HCT116 (cell line): ENCODE measurements at regions not wholly inside any gene's neighbourhood (a gene's known extent, or its start where the extent isn't known, plus 50 kb on each side); places are given as distances from the start of the nearest gene placed in this dataset.

Source experiments
- ATAC-seq: fragments of 200-7000 bp; cut with Tn5 transposase; 2 replicates; pipeline ENCODE4 v1.9.1; 2020; ENCODE audit warnings: mild to moderate bottlenecking, moderate library complexity
- BruUV-seq: library from RNA; stranded (reverse); fragments of 400-500 nt; replicated peaks from 2 replicates; lab custom pipeline; 2021; lab: Mats Ljungman, UMichigan
- CTCF ChIA-PET: fragments of 300-600 bp; sonication (Branson Sonifier 250); formaldehyde crosslinking; loops from one replicate; lab custom pipeline; 2021; ENCODE audit warnings: antibody characterized with exemption; lab: Charles Lee
- POLR2A ChIA-PET: fragments of 300-600, 350-600 bp; sonication (Branson Sonifier 250); formaldehyde crosslinking; loops from one replicate; lab custom pipeline; 2021; ENCODE audit warnings: antibody characterized with exemption; lab: Charles Lee
- RAD21 ChIA-PET, 2 experiments: fragments of 300-600 bp; sonication (Branson Sonifier 250); formaldehyde crosslinking; loops; one replicate each; lab custom pipeline; 2023; ENCODE audit warnings: low total read pairs in 2 of 2; ENCODE audit not compliant: uncharacterized antibody in 2 of 2, unreplicated experiment in 2 of 2, low non-redundant PET in 1 of 2; lab: Charles Lee
- DNase-seq: peaks from one replicate; pipeline ENCODE4 v3.0.0-alpha.2; 2010; ENCODE audit warnings: low read depth, low spot score
- H2AFZ ChIP-seq: fragments of 200-600 bp; shearing (Covaris generic), sonication (generic); 2 replicates; pipeline ENCODE4 v1.6.1; 2017; ENCODE audit warnings: low read depth, mixed run types, mixed read lengths, antibody characterized with exemption, low read length; ENCODE audit not compliant: poor library complexity, severe bottlenecking
- H3K27ac ChIP-seq: 2 replicates; pipeline ENCODE4 v1.5.1; 2012; ENCODE audit warnings: low read depth, low read length
- H3K27me3 ChIP-seq: fragments of 200-600 bp; sonication (generic); 2 replicates; pipeline ENCODE4 v1.6.1; 2016; ENCODE audit warnings: mixed run types, low read length, mixed read lengths; ENCODE audit not compliant: insufficient read depth
- H3K36me3 ChIP-seq, 2 experiments: fragments of 200-500 bp in 1 of 2; fragments of 200-600 bp in 1 of 2; sonication (Bioruptor generic) in 1 of 2; sonication (generic) in 1 of 2; 2 replicates each; pipeline versions ENCODE4 v1.5.1 to v1.6.1; 2014 to 2016; ENCODE audit warnings: low read length in 2 of 2, inconsistent platforms in 1 of 2, mixed read lengths in 1 of 2, mixed run types in 1 of 2; ENCODE audit not compliant: insufficient read depth in 2 of 2, control insufficient read depth in 1 of 2
- H3K4me1 ChIP-seq, 2 experiments: fragments of 200-600 bp in 1 of 2; sonication (generic) in 1 of 2; 2 replicates each; pipeline versions ENCODE4 v1.5.1 to v1.6.1; 2012 to 2017; ENCODE audit warnings: low read length in 2 of 2, inconsistent platforms in 1 of 2, mild to moderate bottlenecking in 1 of 2, mixed read lengths in 1 of 2, mixed run types in 1 of 2, moderate library complexity in 1 of 2; ENCODE audit not compliant: insufficient read depth in 2 of 2, control insufficient read depth in 1 of 2
- H3K4me2 ChIP-seq: fragments of 200-600 bp; sonication (generic); 2 replicates; pipeline ENCODE4 v1.6.1; 2017; ENCODE audit warnings: mixed run types, low read length, mixed read lengths
- H3K4me3 ChIP-seq, 2 experiments: fragments of 200-600 bp in 1 of 2; sonication (generic) in 1 of 2; replicated peaks in 1 of 2; 2 replicates each; pipeline ENCODE4 v1.5.1; 2011 to 2016; ENCODE audit warnings: low read length in 2 of 2, control low read depth in 1 of 2, low read depth in 1 of 2, mild to moderate bottlenecking in 1 of 2, mixed read lengths in 1 of 2, mixed run types in 1 of 2
- H3K79me2 ChIP-seq: fragments of 200-600 bp; sonication (generic); 2 replicates; pipeline ENCODE4 v1.6.1; 2017; ENCODE audit warnings: mild to moderate bottlenecking, mixed run types, low read length, moderate library complexity, mixed read lengths; ENCODE audit not compliant: insufficient read depth
- H3K9ac ChIP-seq: fragments of 200-600 bp; sonication (generic); 2 replicates; pipeline ENCODE4 v1.6.1; 2016; ENCODE audit warnings: low read length, mixed read lengths
- H3K9me2 ChIP-seq: fragments of 200-600 bp; sonication (generic), shearing (Covaris generic); 2 replicates; pipeline ENCODE4 v1.6.1; 2017; ENCODE audit warnings: mixed run types, mild to moderate bottlenecking, moderate library complexity; ENCODE audit not compliant: insufficient read depth
- H3K9me3 ChIP-seq, 2 experiments: fragments of 200-500 bp in 1 of 2; fragments of 200-600 bp in 1 of 2; sonication (Bioruptor generic) in 1 of 2; sonication (generic) in 1 of 2; 2 replicates each; pipeline ENCODE4 v1.6.1; 2014 to 2017; ENCODE audit warnings: low read length in 2 of 2, mixed read lengths in 2 of 2, inconsistent platforms in 1 of 2, low read depth in 1 of 2, mild to moderate bottlenecking in 1 of 2, mixed run types in 1 of 2, moderate library complexity in 1 of 2; ENCODE audit not compliant: control insufficient read depth in 1 of 2, insufficient read depth in 1 of 2
- H4K20me1 ChIP-seq: fragments of 200-600 bp; sonication (generic), shearing (Covaris generic); 2 replicates; pipeline ENCODE4 v1.6.1; 2017; ENCODE audit warnings: mixed run types, mild to moderate bottlenecking, moderate library complexity; ENCODE audit not compliant: insufficient read depth
- ATF3 ChIP-seq: IDR thresholded peaks from 2 replicates; pipeline ENCODE4 v1.6.1; 2012
- EGR1 ChIP-seq: IDR thresholded peaks from 2 replicates; pipeline ENCODE4 v1.6.1; 2012; ENCODE audit warnings: low read depth
- EZH2 ChIP-seq: fragments of 200-600 bp; sonication (generic); IDR thresholded peaks from 2 replicates; pipeline ENCODE4 v1.6.1; 2017; ENCODE audit warnings: antibody characterized with exemption, mixed run types
- FOSL1 ChIP-seq: IDR thresholded peaks from 2 replicates; pipeline ENCODE4 v1.6.1; 2012; ENCODE audit warnings: low read depth
- JUND ChIP-seq: IDR thresholded peaks from 2 replicates; pipeline ENCODE4 v1.6.1; 2012
- MAX ChIP-seq: IDR thresholded peaks from 2 replicates; pipeline ENCODE4 v1.6.1; 2012
- POLR2AphosphoS5 ChIP-seq: IDR thresholded peaks from 2 replicates; pipeline ENCODE4 v1.6.1; 2011; ENCODE audit warnings: mild to moderate bottlenecking, low read depth, low read length, moderate library complexity
- RAD21 ChIP-seq: IDR thresholded peaks from 2 replicates; pipeline ENCODE4 v1.6.1; 2012; ENCODE audit warnings: low read depth, mild to moderate bottlenecking
- SIN3A ChIP-seq: IDR thresholded peaks from 2 replicates; pipeline ENCODE4 v1.6.1; 2012; ENCODE audit warnings: low read depth
- SP1 ChIP-seq: IDR thresholded peaks from 2 replicates; pipeline ENCODE4 v1.6.1; 2012; ENCODE audit warnings: low read depth
- YY1 ChIP-seq: IDR thresholded peaks from 2 replicates; pipeline ENCODE4 v1.6.1; 2011; ENCODE audit warnings: low read length, low read depth, moderate library complexity, mild to moderate bottlenecking; ENCODE audit not compliant: insufficient replicate concordance; ENCODE audit errors: extremely low read depth
- ZBTB33 ChIP-seq: IDR thresholded peaks from 2 replicates; pipeline ENCODE4 v1.6.1; 2011; ENCODE audit warnings: mild to moderate bottlenecking, low read length, moderate library complexity; ENCODE audit not compliant: insufficient replicate concordance; ENCODE audit errors: extremely low read depth
- intact Hi-C: fragments of 100-400 bp; cut with micrococcal nuclease; formaldehyde crosslinking; loops from 2 replicates; pipeline ENCODE4 v1.10.0; 2022
- TF ChIP-seq, protein P1 (sequence below), 3 experiments: fragments of 200-600 bp in 1 of 3; sonication (generic) in 1 of 3; IDR thresholded peaks in 2 of 3; conservative IDR thresholded peaks in 1 of 3; 2 replicates each; pipeline ENCODE4 v1.5.1; 2012 to 2017; ENCODE audit warnings: low read depth in 2 of 3, low read length in 2 of 3, antibody characterized with exemption in 1 of 3, borderline replicate concordance in 1 of 3, control low read depth in 1 of 3, mild to moderate bottlenecking in 1 of 3, mixed read lengths in 1 of 3, mixed run types in 1 of 3, moderate library complexity in 1 of 3; ENCODE audit not compliant: insufficient read depth in 1 of 3

GRCh38 chr4:28269426-28269825 is 1408.8 kb downstream of the STIM2 start:
- Histone ChIP-seq H3K9ac (no peak overlapping the region), H3K4me1 (no peaks in the 10 kb centered on the region), H3K27ac (no peak overlapping the region), H2AFZ (no peak overlapping the region), H3K9me2 (no peaks in the 10 kb centered on the region), H3K27me3 (no peaks in the 10 kb centered on the region), H3K4me2 (no peak overlapping the region), H3K4me3 (no peak overlapping the region), H3K79me2 (no peaks in the 10 kb centered on the region), H3K36me3 (no peaks in the 10 kb centered on the region), H3K9me3 (no peaks in the 10 kb centered on the region), H4K20me1 (no peaks in the 10 kb centered on the region)
- CTCF ChIA-PET, result no interaction called here
- DNase-seq (no peak), ATAC-seq (no peak)
- RAD21 ChIA-PET, result no interaction called here
- TF ChIP-seq FOSL1 (no peak), ATF3 (no peak)
- TF ChIP-seq, protein P1, sequence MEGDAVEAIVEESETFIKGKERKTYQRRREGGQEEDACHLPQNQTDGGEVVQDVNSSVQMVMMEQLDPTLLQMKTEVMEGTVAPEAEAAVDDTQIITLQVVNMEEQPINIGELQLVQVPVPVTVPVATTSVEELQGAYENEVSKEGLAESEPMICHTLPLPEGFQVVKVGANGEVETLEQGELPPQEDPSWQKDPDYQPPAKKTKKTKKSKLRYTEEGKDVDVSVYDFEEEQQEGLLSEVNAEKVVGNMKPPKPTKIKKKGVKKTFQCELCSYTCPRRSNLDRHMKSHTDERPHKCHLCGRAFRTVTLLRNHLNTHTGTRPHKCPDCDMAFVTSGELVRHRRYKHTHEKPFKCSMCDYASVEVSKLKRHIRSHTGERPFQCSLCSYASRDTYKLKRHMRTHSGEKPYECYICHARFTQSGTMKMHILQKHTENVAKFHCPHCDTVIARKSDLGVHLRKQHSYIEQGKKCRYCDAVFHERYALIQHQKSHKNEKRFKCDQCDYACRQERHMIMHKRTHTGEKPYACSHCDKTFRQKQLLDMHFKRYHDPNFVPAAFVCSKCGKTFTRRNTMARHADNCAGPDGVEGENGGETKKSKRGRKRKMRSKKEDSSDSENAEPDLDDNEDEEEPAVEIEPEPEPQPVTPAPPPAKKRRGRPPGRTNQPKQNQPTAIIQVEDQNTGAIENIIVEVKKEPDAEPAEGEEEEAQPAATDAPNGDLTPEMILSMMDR (IDR thresholded peaks at IDR 0.05 in 2 of 3, conservative IDR thresholded peaks at IDR 0.05 in 1 of 3; ENCODE audit: borderline replicate concordance in 1 of 3, insufficient read depth in 1 of 3, low read depth in 2 of 3, low read length in 2 of 3), result no peak
- intact Hi-C loops, result no loop called here
- POLR2A ChIA-PET, result no interaction called here
- no TSS peak for BruUV-seq

DNA sequence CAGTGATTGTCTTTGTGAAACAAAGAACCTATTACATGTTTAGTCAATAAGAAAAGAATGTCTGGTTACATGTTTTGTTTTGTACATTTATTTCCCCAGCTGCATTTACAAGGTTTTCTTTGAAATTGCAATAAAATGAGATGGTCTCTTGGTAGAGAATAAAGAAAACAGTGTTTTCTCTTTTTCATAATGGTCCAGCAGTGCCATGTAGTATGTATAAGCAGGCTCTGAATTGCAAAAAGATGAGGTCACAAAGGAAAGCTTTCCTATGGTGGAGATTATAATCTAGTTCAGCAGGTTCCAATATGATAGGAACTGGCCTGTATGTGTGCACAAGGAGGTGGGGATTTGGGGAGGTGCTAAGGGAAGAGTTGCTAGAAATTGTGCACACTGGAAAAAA is 1417.3 kb downstream of the STIM2 start:
- Histone ChIP-seq H4K20me1 (no peaks in the 10 kb centered on the region), H3K9ac (no peak overlapping the region), H3K4me1 (no peaks in the 10 kb centered on the region), H3K9me2 (no peaks in the 10 kb centered on the region), H3K36me3 (no peaks in the 10 kb centered on the region), H2AFZ (no peak overlapping the region), H3K4me2 (no peak overlapping the region), H3K4me3 (no peak overlapping the region), H3K9me3 (no peaks in the 10 kb centered on the region), H3K79me2 (no peaks in the 10 kb centered on the region), H3K27ac (no peak overlapping the region), H3K27me3 (no peaks in the 10 kb centered on the region)
- TF ChIP-seq SP1 (no peak), POLR2AphosphoS5 (no peak), YY1 (no peak), MAX (no peak), ATF3 (no peak), EZH2 (no peak), ZBTB33 (no peak), JUND (no peak), EGR1 (no peak), RAD21 (no peak), FOSL1 (no peak), SIN3A (no peak)
- DNase-seq (no peak), ATAC-seq (no peak)
- ChIA-PET CTCF (no interaction called here), POLR2A (no interaction called here), RAD21 (no interaction called here)
- BruUV-seq, result no TSS peak
- intact Hi-C loops, result no loop called here
